Nephron (organoid): ENCODE measurements at regions not wholly inside any gene's neighbourhood (a gene's known extent, or its start where the extent isn't known, plus 50 kb on each side); places are given as distances from the start of the nearest gene placed in this dataset.

ENCODE experiments used
- H3K27ac Mint-ChIP-seq, 3 experiments: 2 replicates each; pipeline ENCODE4 v1.8.0; 2020; ENCODE audit warnings: mixed read lengths in 3 of 3, mild to moderate bottlenecking in 2 of 3, moderate library complexity in 1 of 3
- H3K27me3 Mint-ChIP-seq: 2 replicates; pipeline ENCODE4 v1.8.0; 2021; ENCODE audit warnings: low read depth, mild to moderate bottlenecking, moderate library complexity, mixed read lengths
- H3K36me3 Mint-ChIP-seq: 2 replicates; pipeline ENCODE4 v1.8.0; 2020; ENCODE audit warnings: low read depth, mixed read lengths
- H3K4me1 Mint-ChIP-seq: 2 replicates; pipeline ENCODE4 v1.8.0; 2020; ENCODE audit warnings: mixed read lengths
- H3K4me3 Mint-ChIP-seq, 3 experiments: 2 replicates each; pipeline ENCODE4 v1.8.0; 2020; ENCODE audit warnings: mild to moderate bottlenecking in 3 of 3, mixed read lengths in 3 of 3, moderate library complexity in 2 of 3
- H3K9me3 Mint-ChIP-seq: 2 replicates; pipeline ENCODE4 v1.8.0; 2020; ENCODE audit warnings: mixed read lengths
- TF ChIP-seq, protein P1 (sequence below), 3 experiments: fragments of 200-600 bp; sonication (generic); IDR thresholded peaks; one replicate each; pipeline ENCODE4 v1.5.0; 2021; ENCODE audit warnings: antibody characterized with exemption in 3 of 3; ENCODE audit not compliant: unreplicated experiment in 3 of 3

DNA sequence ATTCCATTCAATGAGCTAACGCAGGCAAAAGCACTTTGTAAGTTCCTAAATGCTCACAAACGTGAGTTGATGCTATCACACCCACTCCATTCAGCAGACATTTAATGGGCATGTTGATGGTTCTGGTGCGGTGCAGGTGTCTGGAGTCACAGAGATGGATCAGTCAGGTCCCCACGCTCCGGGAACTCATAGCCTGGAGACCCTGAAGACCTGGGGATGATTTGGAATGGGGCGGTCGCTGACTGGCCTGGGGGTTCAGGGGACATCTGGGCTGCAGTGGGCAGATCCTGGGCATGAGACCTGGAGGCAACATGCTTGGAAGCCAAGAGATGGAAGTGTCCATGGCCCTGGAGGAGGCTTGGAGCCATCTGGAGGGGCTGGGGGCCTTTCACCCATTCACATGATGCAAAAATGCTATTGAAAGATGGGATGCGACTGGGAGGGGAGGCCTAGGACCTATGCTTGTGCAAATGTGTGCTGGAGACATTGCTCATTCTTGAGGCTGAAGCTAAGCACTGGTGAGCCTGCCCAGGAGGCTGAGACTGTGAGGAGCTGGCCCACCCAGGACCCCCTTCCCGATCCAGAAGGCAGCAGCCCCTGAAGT, 522.6 kb downstream of the GLRX3 start:
- Mint-ChIP-seq H3K4me3 (no peak overlapping the region), H3K4me1 (no peaks in the 10 kb centered on the region), H3K9me3 (no peaks in the 10 kb centered on the region), H3K27ac (no peak overlapping the region), H3K36me3 (no peaks in the 10 kb centered on the region), H3K27me3 (peaks cover 13% of the 10 kb centered on the region)
- TF ChIP-seq, protein P1, sequence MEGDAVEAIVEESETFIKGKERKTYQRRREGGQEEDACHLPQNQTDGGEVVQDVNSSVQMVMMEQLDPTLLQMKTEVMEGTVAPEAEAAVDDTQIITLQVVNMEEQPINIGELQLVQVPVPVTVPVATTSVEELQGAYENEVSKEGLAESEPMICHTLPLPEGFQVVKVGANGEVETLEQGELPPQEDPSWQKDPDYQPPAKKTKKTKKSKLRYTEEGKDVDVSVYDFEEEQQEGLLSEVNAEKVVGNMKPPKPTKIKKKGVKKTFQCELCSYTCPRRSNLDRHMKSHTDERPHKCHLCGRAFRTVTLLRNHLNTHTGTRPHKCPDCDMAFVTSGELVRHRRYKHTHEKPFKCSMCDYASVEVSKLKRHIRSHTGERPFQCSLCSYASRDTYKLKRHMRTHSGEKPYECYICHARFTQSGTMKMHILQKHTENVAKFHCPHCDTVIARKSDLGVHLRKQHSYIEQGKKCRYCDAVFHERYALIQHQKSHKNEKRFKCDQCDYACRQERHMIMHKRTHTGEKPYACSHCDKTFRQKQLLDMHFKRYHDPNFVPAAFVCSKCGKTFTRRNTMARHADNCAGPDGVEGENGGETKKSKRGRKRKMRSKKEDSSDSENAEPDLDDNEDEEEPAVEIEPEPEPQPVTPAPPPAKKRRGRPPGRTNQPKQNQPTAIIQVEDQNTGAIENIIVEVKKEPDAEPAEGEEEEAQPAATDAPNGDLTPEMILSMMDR (IDR thresholded peaks at IDR 0.05; ENCODE audit: unreplicated experiment in 3 of 3) = no peak

DNA sequence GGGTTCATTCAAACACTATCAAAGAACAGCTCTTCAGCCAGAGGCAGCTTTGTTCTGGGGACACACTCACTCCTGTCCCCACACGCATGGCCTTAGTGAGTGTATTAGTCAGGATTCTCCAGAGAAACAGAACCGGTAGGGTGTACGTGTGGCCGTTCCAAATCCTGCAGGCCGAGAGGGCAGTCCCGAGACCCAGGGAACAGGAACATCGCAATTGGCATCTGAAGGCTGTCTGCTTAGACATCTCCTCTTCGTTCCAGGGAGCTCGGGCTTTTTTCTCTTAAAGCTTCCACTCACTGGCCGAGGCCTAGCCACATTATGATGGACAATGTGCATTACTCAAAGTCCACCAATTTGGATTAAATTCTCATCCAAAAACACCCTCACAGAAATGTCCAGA, 523.3 kb downstream of the GLRX3 start:
- no peaks in the 10 kb centered on the region for H3K36me3 Mint-ChIP-seq
- H3K4me1 Mint-ChIP-seq = no peaks in the 10 kb centered on the region
- H3K27me3 Mint-ChIP-seq = peaks cover 15% of the 10 kb centered on the region
- no peak overlapping the region for H3K27ac Mint-ChIP-seq
- TF ChIP-seq, protein P1 (IDR thresholded peaks at IDR 0.05; ENCODE audit: unreplicated experiment in 3 of 3) = no peak
- H3K4me3 Mint-ChIP-seq = no peak overlapping the region
- H3K9me3 Mint-ChIP-seq = no peaks in the 10 kb centered on the region

DNA sequence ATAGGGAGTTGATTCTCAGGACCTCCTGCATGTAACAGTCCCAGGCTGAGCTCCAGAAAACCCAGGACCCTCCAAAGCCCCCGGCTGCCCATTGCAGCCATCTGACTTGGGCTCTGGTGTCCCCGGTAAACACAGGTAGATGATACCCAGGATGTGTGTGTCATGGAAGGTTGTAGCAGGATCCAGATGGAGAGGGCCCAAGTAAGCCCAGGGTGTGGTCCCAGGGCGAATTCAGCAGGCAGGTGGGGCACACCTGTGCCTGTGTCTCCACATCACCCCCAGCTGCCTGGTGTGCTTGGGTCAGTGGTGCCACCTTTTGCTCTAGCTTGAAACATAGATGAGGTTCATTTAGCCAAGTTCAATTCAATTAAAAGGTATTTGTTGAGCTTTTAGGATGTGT, 524.1 kb downstream of the GLRX3 start:
- Mint-ChIP-seq H3K36me3 (no peaks in the 10 kb centered on the region), H3K4me3 (no peak overlapping the region), H3K9me3 (no peaks in the 10 kb centered on the region), H3K4me1 (no peaks in the 10 kb centered on the region), H3K27ac (no peak overlapping the region), H3K27me3 (peaks cover 23% of the 10 kb centered on the region)
- TF ChIP-seq, protein P1 (IDR thresholded peaks at IDR 0.05; ENCODE audit: unreplicated experiment in 3 of 3) = no peak

DNA sequence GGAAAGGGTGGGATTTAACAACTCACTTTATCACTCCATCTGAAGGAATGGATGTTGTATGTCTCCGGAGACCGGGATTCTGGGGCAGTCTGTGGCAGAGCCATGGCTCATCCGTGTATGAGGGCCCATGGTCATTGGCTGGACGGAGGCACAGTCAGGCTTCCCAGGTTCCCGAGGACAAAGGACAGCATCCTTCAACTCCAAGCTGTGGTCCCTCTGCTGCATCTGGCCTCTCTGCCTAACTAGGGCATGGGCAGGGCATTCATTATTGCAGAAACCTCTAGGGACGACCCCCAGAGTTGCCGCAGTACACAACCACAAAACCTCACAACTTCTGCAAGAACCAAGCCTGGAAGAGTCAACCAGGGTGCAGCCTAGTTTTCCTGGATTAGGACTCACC, 525.2 kb downstream of the GLRX3 start:
- H3K36me3 Mint-ChIP-seq = no peaks in the 10 kb centered on the region
- no peak overlapping the region for H3K27ac Mint-ChIP-seq
- no peaks in the 10 kb centered on the region for H3K4me1 Mint-ChIP-seq
- peaks cover 26% of the 10 kb centered on the region for H3K27me3 Mint-ChIP-seq
- TF ChIP-seq, protein P1 (IDR thresholded peaks at IDR 0.05; ENCODE audit: unreplicated experiment in 3 of 3) = no peak
- H3K4me3 Mint-ChIP-seq = no peak overlapping the region
- no peaks in the 10 kb centered on the region for H3K9me3 Mint-ChIP-seq

DNA sequence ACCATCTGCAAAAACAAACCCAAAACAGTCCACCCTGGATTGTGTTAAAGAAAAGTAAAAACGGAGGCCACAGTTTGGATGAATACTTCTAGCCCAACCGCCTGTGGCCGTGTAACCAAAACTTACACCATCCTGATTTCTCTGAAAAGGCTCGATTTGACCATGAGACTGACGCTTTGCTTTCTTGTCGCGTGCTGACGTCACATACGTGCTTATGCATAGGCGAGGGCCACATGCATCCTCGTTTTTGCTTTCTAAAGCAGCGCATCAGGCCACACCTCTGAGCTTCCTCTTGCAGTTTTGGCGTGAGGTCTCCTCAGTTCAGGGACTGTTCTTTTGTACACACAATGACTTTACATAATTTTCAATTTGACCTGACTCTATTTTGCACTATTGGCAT, 526.6 kb downstream of the GLRX3 start:
- H3K27ac Mint-ChIP-seq = no peak overlapping the region
- no peaks in the 10 kb centered on the region for H3K4me1 Mint-ChIP-seq
- no peak overlapping the region for H3K4me3 Mint-ChIP-seq
- no peaks in the 10 kb centered on the region for H3K36me3 Mint-ChIP-seq
- peaks cover 27% of the 10 kb centered on the region for H3K27me3 Mint-ChIP-seq
- H3K9me3 Mint-ChIP-seq = peaks cover 1% of the 10 kb centered on the region
- TF ChIP-seq, protein P1 (IDR thresholded peaks at IDR 0.05; ENCODE audit: unreplicated experiment in 3 of 3) = no peak

DNA sequence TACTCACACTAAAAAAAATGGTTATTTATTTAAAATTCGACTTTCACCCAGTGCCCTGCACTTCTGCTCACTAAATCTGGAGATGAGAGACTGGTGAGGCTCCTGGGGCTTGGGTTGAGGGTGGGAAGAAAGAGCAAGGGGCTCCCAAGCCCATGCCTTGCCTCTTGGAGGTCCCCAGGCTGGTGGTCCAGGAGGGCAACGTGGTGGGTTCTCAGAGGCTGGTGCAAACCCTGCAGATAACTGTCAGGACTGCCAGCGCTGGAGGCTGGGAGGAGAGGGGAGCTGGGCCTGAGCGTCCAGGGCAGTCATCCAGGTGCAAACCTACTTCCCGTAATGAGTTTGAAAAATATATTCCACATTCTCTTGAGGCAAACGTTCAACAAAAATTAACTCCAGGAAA, 528.3 kb downstream of the GLRX3 start:
- TF ChIP-seq, protein P1 (IDR thresholded peaks at IDR 0.05; ENCODE audit: unreplicated experiment in 3 of 3) = no peak
- H3K27me3 Mint-ChIP-seq = peaks cover 31% of the 10 kb centered on the region
- H3K4me3 Mint-ChIP-seq = no peak overlapping the region
- no peaks in the 10 kb centered on the region for H3K36me3 Mint-ChIP-seq
- no peaks in the 10 kb centered on the region for H3K4me1 Mint-ChIP-seq
- no peak overlapping the region for H3K27ac Mint-ChIP-seq
- H3K9me3 Mint-ChIP-seq = peaks cover 4% of the 10 kb centered on the region
